Spleen (tissue), 11 donors: ENCODE measurements at regions not wholly inside any gene's neighbourhood (a gene's known extent, or its start where the extent isn't known, plus 50 kb on each side); places are given as distances from the start of the nearest gene placed in this dataset.
A peak's percentile ranks its signal among the peaks of the same experiment; 100 is the strongest.

Experiments used
- DNase-seq: peaks from one replicate; pipeline ENCODE4 v3.0.0-alpha.2; 2020
- H3K27ac ChIP-seq, 8 donors: fragments of 200-600 bp; sonication (generic) in 7 of 8; 1 replicate in 4 of 8; 2 replicates in 4 of 8; pipeline versions ENCODE4 v1.5.0 to v1.8.0; 2016 to 2021; ENCODE audit warnings: inconsistent platforms in 4 of 8, mild to moderate bottlenecking in 4 of 8, moderate library complexity in 1 of 8
- H3K27me3 ChIP-seq, 7 donors: fragments of 200-600 bp; sonication (generic) in 6 of 7; replicated peaks in 1 of 7; 1 replicate in 4 of 7; 2 replicates in 3 of 7; pipeline versions ENCODE4 v1.5.0 to v1.8.0; 2016 to 2021; ENCODE audit warnings: inconsistent platforms in 3 of 7, mild to moderate bottlenecking in 1 of 7
- H3K36me3 ChIP-seq, 6 donors: fragments of 200-600 bp; sonication (generic) in 5 of 6; 1 replicate in 4 of 6; 2 replicates in 2 of 6; pipeline versions ENCODE4 v1.5.0 to v1.8.0; 2016 to 2021; ENCODE audit warnings: inconsistent platforms in 2 of 6
- H3K4me1 ChIP-seq, 6 donors: fragments of 200-600 bp; sonication (generic) in 5 of 6; 1 replicate in 3 of 6; 2 replicates in 3 of 6; pipeline versions ENCODE4 v1.5.0 to v1.8.0; 2016 to 2021; ENCODE audit warnings: inconsistent platforms in 3 of 6
- H3K4me3 ChIP-seq, 8 donors: fragments of 200-600 bp; sonication (generic) in 7 of 8; 1 replicate in 4 of 8; 2 replicates in 4 of 8; pipeline versions ENCODE4 v1.5.0 to v1.8.0; 2016 to 2021; ENCODE audit warnings: inconsistent platforms in 4 of 8, mild to moderate bottlenecking in 4 of 8, moderate library complexity in 2 of 8
- H3K9me3 ChIP-seq, 8 donors: fragments of 200-600 bp; sonication (generic) in 7 of 8; 1 replicate in 4 of 8; 2 replicates in 4 of 8; pipeline versions ENCODE4 v1.5.0 to v1.8.0; 2016 to 2021; ENCODE audit warnings: inconsistent platforms in 4 of 8
- CTCF ChIP-seq, 11 experiments: fragments of 200-600 bp in 7 of 11; fragments of 450-650 bp in 4 of 11; sonication (generic) in 4 of 11; IDR thresholded peaks in 8 of 11; conservative IDR thresholded peaks in 3 of 11; 1 replicate in 7 of 11; 2 replicates in 4 of 11; pipeline versions ENCODE4 v1.4.0 to v1.8.0; 2016 to 2021; ENCODE audit warnings: antibody characterized with exemption in 11 of 11, inconsistent platforms in 4 of 11, mild to moderate bottlenecking in 1 of 11
- POLR2A ChIP-seq, 3 donors: fragments of 450-650 bp; IDR thresholded peaks; one replicate each; pipeline ENCODE4 v1.5.1; 2017; ENCODE audit warnings: antibody characterized with exemption in 3 of 3, mild to moderate bottlenecking in 1 of 3
- POLR2AphosphoS5 ChIP-seq, 3 donors: sonication (generic); formaldehyde crosslinking; IDR thresholded peaks; one replicate each; pipeline ENCODE4 v1.5.1; 2017; ENCODE audit warnings: antibody characterized with exemption in 3 of 3
- WGBS, 5 donors: extraction: QIAGEN DNeasy Blood & Tissue Kit in 3 of 5; methylation state at CpG; one replicate each; pipeline versions ENCODE4 v1.1.5 to v1.1.7; 2013 to 2018; 5-methylcytosine and 5-hydroxymethylcytosine counted together
- intact Hi-C: fragments of 100-400 bp; cut with DNase I; formaldehyde crosslinking; loops from one replicate; pipeline ENCODE4 v1.15.0; 2023; ENCODE audit warnings: low total_unique reads
- donor health status: healthy with polysubstance abuse.
- donor health status: DM: no; HTN: no; CAD: no; lungs with moderate emphysema.
- donor health status: DM: no; HTN: no; CAD: no.
- donor health status: Bipolar disorder and iron deficiency.
- donor health status: healthy.
- donor health status: DM: no; HTN: no; CAD: no.
- donor health status: DM: yes; HTN: yes; CAD: no.

GRCh38 chr2:109059474-109060165 lies 69.4 kb upstream of the SH3RF3 start:
- Histone ChIP-seq H3K27me3 (peaks cover 0 to 38% (median 8%) of the 10 kb centered on the region in 7 donors), H3K27ac (no peak overlapping the region), H3K4me3 (no peak overlapping the region), H3K9me3 (no peaks in the 10 kb centered on the region), H3K4me1 (no peaks in the 10 kb centered on the region), H3K36me3 (no peaks in the 10 kb centered on the region)
- no peak for TF ChIP-seq POLR2AphosphoS5 (IDR thresholded peaks at IDR 0.05)
- TF ChIP-seq POLR2A (IDR thresholded peaks at IDR 0.05): no peak
- no peak for TF ChIP-seq CTCF (IDR thresholded peaks at IDR 0.05 in 8 of 11, conservative IDR thresholded peaks at IDR 0.05 in 3 of 11)
- DNase-seq: peak; percentile 62
- WGBS, 5 donors: 66 to 74% (median 70%) methylated on average over 7 of the region's 7 CpGs
- intact Hi-C loops: no loop called here

GRCh38 chr2:109058802-109059201 lies 69.8 kb upstream of the EDAR start:
- Histone ChIP-seq H3K4me3 (no peak overlapping the region), H3K27ac (no peak overlapping the region), H3K36me3 (no peaks in the 10 kb centered on the region), H3K9me3 (no peaks in the 10 kb centered on the region), H3K4me1 (no peaks in the 10 kb centered on the region), H3K27me3 (peaks cover 0 to 38% (median 8%) of the 10 kb centered on the region in 7 donors)
- no peak for TF ChIP-seq CTCF (IDR thresholded peaks at IDR 0.05 in 8 of 11, conservative IDR thresholded peaks at IDR 0.05 in 3 of 11)
- no peak for TF ChIP-seq POLR2AphosphoS5 (IDR thresholded peaks at IDR 0.05)
- no peak for TF ChIP-seq POLR2A (IDR thresholded peaks at IDR 0.05)
- intact Hi-C loops: no loop called here
- WGBS, 5 donors: 90 to 99% (median 97%) methylated on average over 6 of the region's 6 CpGs
- peak; percentile 37 for DNase-seq

DNA sequence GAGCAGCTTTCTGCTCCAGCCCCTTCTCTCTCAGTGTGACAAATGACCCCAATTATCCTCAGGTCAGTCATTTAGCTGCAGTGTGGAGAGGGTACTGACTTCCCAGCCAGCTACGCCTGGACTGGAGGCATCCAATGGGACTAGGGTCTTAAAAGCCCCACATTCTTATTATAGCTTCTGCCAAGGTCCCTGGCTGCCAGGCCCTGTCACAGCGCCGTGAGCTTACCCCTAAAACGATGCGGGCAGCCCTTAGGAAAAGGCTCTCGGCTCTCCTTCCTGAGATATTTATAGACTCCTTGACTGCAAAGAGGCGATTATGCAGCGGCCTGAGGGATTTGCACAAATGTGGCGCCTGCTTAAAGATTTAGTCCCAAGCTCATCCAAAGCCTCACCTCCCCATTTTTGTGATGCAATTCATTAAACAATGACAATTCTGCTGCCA lies 69.2 kb upstream of the EDAR start:
- peaks cover 0 to 36% (median 8%) of the 10 kb centered on the region in 7 donors for H3K27me3 ChIP-seq
- peak; percentile 24 for DNase-seq
- intact Hi-C loops: no loop called here
- H3K27ac ChIP-seq: no peak overlapping the region
- no peak for TF ChIP-seq CTCF (IDR thresholded peaks at IDR 0.05 in 8 of 11, conservative IDR thresholded peaks at IDR 0.05 in 3 of 11)
- no peak for TF ChIP-seq POLR2A (IDR thresholded peaks at IDR 0.05)
- TF ChIP-seq POLR2AphosphoS5 (IDR thresholded peaks at IDR 0.05): no peak
- H3K4me1 ChIP-seq: no peaks in the 10 kb centered on the region
- WGBS, 5 donors: 35 to 52% (median 44%) methylated on average over 9 of the region's 9 CpGs
- no peaks in the 10 kb centered on the region for H3K9me3 ChIP-seq
- H3K36me3 ChIP-seq: no peaks in the 10 kb centered on the region
- no peak overlapping the region for H3K4me3 ChIP-seq

DNA sequence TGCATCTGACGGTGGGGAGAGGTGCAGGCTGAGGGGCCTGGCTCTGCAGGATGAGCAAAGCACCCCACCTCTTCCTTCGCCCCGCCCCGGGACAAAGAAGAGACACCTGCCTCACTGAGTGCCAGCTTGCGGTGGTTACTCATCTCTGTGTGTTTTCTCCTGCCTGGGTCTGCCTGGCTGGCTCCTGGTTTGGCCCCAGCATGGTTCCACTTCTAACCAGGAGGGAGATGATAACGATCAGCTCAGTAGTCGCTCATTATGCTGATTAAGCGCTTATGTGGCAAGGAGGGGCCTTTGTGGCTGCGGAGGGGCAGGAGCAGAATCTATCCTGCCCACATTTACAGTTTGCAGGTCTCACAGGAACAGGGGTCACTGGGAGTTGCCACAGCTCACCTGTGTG lies 68.7 kb upstream of the EDAR start:
- H3K9me3 ChIP-seq: no peaks in the 10 kb centered on the region
- no peak overlapping the region for H3K4me3 ChIP-seq
- 72 to 88% (median 84%) methylated on average over 7 to 9 of the region's 9 CpGs for WGBS, 5 donors
- no peaks in the 10 kb centered on the region for H3K4me1 ChIP-seq
- intact Hi-C loops: no loop called here
- peaks cover 0 to 31% (median 8%) of the 10 kb centered on the region in 7 donors for H3K27me3 ChIP-seq
- no peak overlapping the region for H3K27ac ChIP-seq
- DNase-seq: peak; percentile 50
- no peak for TF ChIP-seq POLR2A (IDR thresholded peaks at IDR 0.05)
- TF ChIP-seq POLR2AphosphoS5 (IDR thresholded peaks at IDR 0.05): no peak
- TF ChIP-seq CTCF (IDR thresholded peaks at IDR 0.05 in 8 of 11, conservative IDR thresholded peaks at IDR 0.05 in 3 of 11): no peak
- H3K36me3 ChIP-seq: no peaks in the 10 kb centered on the region
